Naive thymus-derived CD4-positive, alpha-beta T cell (primary cell): ENCODE measurements at regions not wholly inside any gene's neighbourhood (a gene's known extent, or its start where the extent isn't known, plus 50 kb on each side); places are given as distances from the start of the nearest gene placed in this dataset.
"Not testable (repeated sequence)": the region's sequence is repeated elsewhere in the genome, so short reads cannot be mapped to it uniquely, and the experiment has no call there.

Experiments
- ATAC-seq: fragments of 150-1000 bp; cut with Tn5 transposase; 2 replicates; pipeline ENCODE4 v1.10.0; 2021; ENCODE audit warnings: mild to moderate bottlenecking, moderate library complexity
- CTCF ChIA-PET: fragments of 350-600 bp; sonication (Branson Sonifier 250); formaldehyde crosslinking; loops from one replicate; lab custom pipeline; 2021; ENCODE audit warnings: antibody characterized with exemption; lab: Charles Lee
- POLR2A ChIA-PET: fragments of 350-600 bp; sonication (Branson Sonifier 250); formaldehyde crosslinking; loops from one replicate; lab custom pipeline; 2021; ENCODE audit warnings: antibody characterized with exemption, inconsistent platforms; lab: Charles Lee
- DNase-seq, 9 donors: peaks; one replicate each; pipeline versions ENCODE4 v3.0.0 to v3.0.0-alpha.2; 2020 to 2022; ENCODE audit warnings: mixed read lengths in 1 of 9
- H3K27ac ChIP-seq: one replicate; pipeline ENCODE4 v1.7.0; 2013; ENCODE audit warnings: mild to moderate bottlenecking, low read depth, low read length, moderate library complexity
- H3K27me3 ChIP-seq, 2 donors: one replicate each; pipeline ENCODE4 v1.7.0; 2013; ENCODE audit warnings: low read length in 2 of 2, mild to moderate bottlenecking in 2 of 2, moderate library complexity in 2 of 2; ENCODE audit not compliant: control insufficient read depth in 2 of 2, insufficient read depth in 2 of 2
- H3K36me3 ChIP-seq, 3 experiments: 1 replicate in 2 of 3; 2 replicates in 1 of 3; pipeline ENCODE4 v1.7.0; 2013; ENCODE audit warnings: low read length in 3 of 3, mild to moderate bottlenecking in 3 of 3, moderate library complexity in 1 of 3; ENCODE audit not compliant: insufficient read depth in 3 of 3, control insufficient read depth in 2 of 3
- H3K4me1 ChIP-seq, 2 donors: one replicate each; pipeline ENCODE4 v1.7.0; 2013; ENCODE audit warnings: low read length in 2 of 2, mild to moderate bottlenecking in 2 of 2, moderate library complexity in 1 of 2; ENCODE audit not compliant: control insufficient read depth in 2 of 2, insufficient read depth in 2 of 2
- H3K4me3 ChIP-seq: 2 replicates; pipeline ENCODE4 v1.7.0; 2013; ENCODE audit warnings: mild to moderate bottlenecking, low read length
- H3K9me3 ChIP-seq, 3 experiments: 1 replicate in 2 of 3; 2 replicates in 1 of 3; pipeline ENCODE4 v1.7.0; 2013; ENCODE audit warnings: low read length in 3 of 3; ENCODE audit not compliant: control insufficient read depth in 2 of 3
- H3K27ac Mint-ChIP-seq, 9 donors: one replicate each; pipeline ENCODE4 v1.8.0; 2020 to 2022; ENCODE audit warnings: mixed read lengths in 9 of 9, mild to moderate bottlenecking in 8 of 9, moderate library complexity in 5 of 9, inconsistent platforms in 2 of 9
- H3K27me3 Mint-ChIP-seq, 5 donors: one replicate each; pipeline ENCODE4 v1.8.0; 2021 to 2022; ENCODE audit warnings: mixed read lengths in 5 of 5, mild to moderate bottlenecking in 1 of 5
- H3K36me3 Mint-ChIP-seq, 5 donors: one replicate each; pipeline ENCODE4 v1.8.0; 2020 to 2022; ENCODE audit warnings: mixed read lengths in 5 of 5, mild to moderate bottlenecking in 3 of 5, inconsistent platforms in 1 of 5
- H3K4me1 Mint-ChIP-seq, 7 donors: one replicate each; pipeline ENCODE4 v1.8.0; 2020 to 2022; ENCODE audit warnings: mixed read lengths in 7 of 7, mild to moderate bottlenecking in 3 of 7, inconsistent platforms in 1 of 7
- H3K4me3 Mint-ChIP-seq, 10 donors: one replicate each; pipeline ENCODE4 v1.8.0; 2020 to 2022; ENCODE audit warnings: mild to moderate bottlenecking in 10 of 10, mixed read lengths in 10 of 10, moderate library complexity in 6 of 10, inconsistent platforms in 2 of 10
- H3K9me3 Mint-ChIP-seq, 11 donors: one replicate each; pipeline ENCODE4 v1.8.0; 2020 to 2022; ENCODE audit warnings: mixed read lengths in 11 of 11, mild to moderate bottlenecking in 4 of 11, inconsistent platforms in 1 of 11, moderate library complexity in 1 of 11
- intact Hi-C, 2 donors: fragments of 100-400 bp; cut with micrococcal nuclease; formaldehyde crosslinking; loops; one replicate each; pipeline ENCODE4 v1.15.1; 2023

GRCh38 chr6:60392969-60393368 is 1893.1 kb downstream of the KHDRBS2 start:
- ATAC-seq, H3K4me3 ChIP-seq, H3K27me3 Mint-ChIP-seq, H3K4me3 Mint-ChIP-seq, H3K4me1 ChIP-seq, POLR2A ChIA-PET, H3K27me3 ChIP-seq, CTCF ChIA-PET, H3K36me3 Mint-ChIP-seq, H3K9me3 ChIP-seq, DNase-seq, intact Hi-C loops, H3K27ac Mint-ChIP-seq, H3K4me1 Mint-ChIP-seq, H3K36me3 ChIP-seq, H3K27ac ChIP-seq: not testable (repeated sequence)
- peaks cover 0 to 16% (median 10%) of the 10 kb centered on the region in 11 donors for H3K9me3 Mint-ChIP-seq

GRCh38 chr6:60389094-60389493 is 1896.9 kb downstream of the KHDRBS2 start:
- intact Hi-C loops, H3K27me3 Mint-ChIP-seq, H3K27ac Mint-ChIP-seq, POLR2A ChIA-PET, ATAC-seq, H3K4me1 Mint-ChIP-seq, DNase-seq, H3K4me1 ChIP-seq, H3K27ac ChIP-seq, CTCF ChIA-PET, H3K9me3 ChIP-seq, H3K36me3 ChIP-seq, H3K27me3 ChIP-seq, H3K4me3 ChIP-seq, H3K36me3 Mint-ChIP-seq, H3K4me3 Mint-ChIP-seq: not testable (repeated sequence)
- peaks cover 0 to 17% (median 5%) of the 10 kb centered on the region in 11 donors for H3K9me3 Mint-ChIP-seq

GRCh38 chr6:60384614-60385013 is 1901.4 kb downstream of the KHDRBS2 start:
- H3K27me3 Mint-ChIP-seq, H3K4me1 Mint-ChIP-seq, H3K27me3 ChIP-seq, H3K4me3 Mint-ChIP-seq, H3K4me3 ChIP-seq, H3K36me3 Mint-ChIP-seq, DNase-seq, CTCF ChIA-PET, POLR2A ChIA-PET, ATAC-seq, H3K27ac Mint-ChIP-seq, H3K27ac ChIP-seq, intact Hi-C loops, H3K9me3 ChIP-seq, H3K36me3 ChIP-seq, H3K4me1 ChIP-seq: not testable (repeated sequence)
- H3K9me3 Mint-ChIP-seq: peaks cover 0 to 16% (median 7%) of the 10 kb centered on the region in 11 donors

GRCh38 chr6:60382771-60383170 is 1903.3 kb downstream of the KHDRBS2 start:
- H3K4me1 ChIP-seq, ATAC-seq, H3K27ac ChIP-seq, H3K36me3 ChIP-seq, H3K4me1 Mint-ChIP-seq, H3K27me3 Mint-ChIP-seq, H3K27me3 ChIP-seq, POLR2A ChIA-PET, H3K4me3 ChIP-seq, H3K27ac Mint-ChIP-seq, H3K4me3 Mint-ChIP-seq, H3K36me3 Mint-ChIP-seq, intact Hi-C loops, CTCF ChIA-PET, H3K9me3 ChIP-seq, DNase-seq: not testable (repeated sequence)
- peaks cover 0 to 29% (median 7%) of the 10 kb centered on the region in 11 donors for H3K9me3 Mint-ChIP-seq

GRCh38 chr6:60374078-60374477 is 1911.9 kb downstream of the KHDRBS2 start:
- H3K36me3 ChIP-seq, ATAC-seq, H3K4me1 ChIP-seq, H3K27me3 ChIP-seq, CTCF ChIA-PET, H3K27ac ChIP-seq, H3K36me3 Mint-ChIP-seq, POLR2A ChIA-PET, H3K9me3 ChIP-seq, H3K4me1 Mint-ChIP-seq, H3K27me3 Mint-ChIP-seq, H3K4me3 Mint-ChIP-seq, intact Hi-C loops, DNase-seq, H3K4me3 ChIP-seq, H3K27ac Mint-ChIP-seq: not testable (repeated sequence)
- peaks cover 0 to 24% (median 11%) of the 10 kb centered on the region in 11 donors for H3K9me3 Mint-ChIP-seq

GRCh38 chr6:60367800-60368199 is 1918.2 kb downstream of the KHDRBS2 start:
- H3K27ac ChIP-seq, CTCF ChIA-PET, DNase-seq, H3K4me1 ChIP-seq, H3K27me3 ChIP-seq, H3K9me3 ChIP-seq, H3K27me3 Mint-ChIP-seq, H3K4me3 Mint-ChIP-seq, H3K36me3 Mint-ChIP-seq, H3K4me1 Mint-ChIP-seq, H3K36me3 ChIP-seq, H3K4me3 ChIP-seq, H3K27ac Mint-ChIP-seq, ATAC-seq, POLR2A ChIA-PET, intact Hi-C loops: not testable (repeated sequence)
- peaks cover 0 to 14% (median 4%) of the 10 kb centered on the region in 11 donors for H3K9me3 Mint-ChIP-seq

GRCh38 chr6:60365901-60366300 is 1920.1 kb downstream of the KHDRBS2 start:
- CTCF ChIA-PET, H3K4me1 Mint-ChIP-seq, ATAC-seq: not testable (repeated sequence)

More at GRCh38 chr6:60365901-60366300, 1920.1 kb downstream of the KHDRBS2 start:
- H3K36me3 Mint-ChIP-seq, H3K27me3 ChIP-seq, H3K27ac ChIP-seq, H3K4me3 Mint-ChIP-seq, H3K9me3 ChIP-seq, POLR2A ChIA-PET, intact Hi-C loops, H3K27me3 Mint-ChIP-seq, DNase-seq, H3K27ac Mint-ChIP-seq, H3K4me1 ChIP-seq, H3K36me3 ChIP-seq, H3K4me3 ChIP-seq: not testable (repeated sequence)
- H3K9me3 Mint-ChIP-seq: peaks cover 0 to 11% (median 3%) of the 10 kb centered on the region in 11 donors
